HCT116 (cell line): ENCODE measurements at regions not wholly inside any gene's neighbourhood (a gene's known extent, or its start where the extent isn't known, plus 50 kb on each side); places are given as distances from the start of the nearest gene placed in this dataset.

ENCODE experiments used
- ATAC-seq: fragments of 200-7000 bp; cut with Tn5 transposase; 2 replicates; pipeline ENCODE4 v1.9.1; 2020; ENCODE audit warnings: mild to moderate bottlenecking, moderate library complexity
- BruUV-seq: library from RNA; stranded (reverse); fragments of 400-500 nt; replicated peaks from 2 replicates; lab custom pipeline; 2021; lab: Mats Ljungman, UMichigan
- CTCF ChIA-PET: fragments of 300-600 bp; sonication (Branson Sonifier 250); formaldehyde crosslinking; loops from one replicate; lab custom pipeline; 2021; ENCODE audit warnings: antibody characterized with exemption; lab: Charles Lee
- POLR2A ChIA-PET: fragments of 300-600, 350-600 bp; sonication (Branson Sonifier 250); formaldehyde crosslinking; loops from one replicate; lab custom pipeline; 2021; ENCODE audit warnings: antibody characterized with exemption; lab: Charles Lee
- RAD21 ChIA-PET, 2 experiments: fragments of 300-600 bp; sonication (Branson Sonifier 250); formaldehyde crosslinking; loops; one replicate each; lab custom pipeline; 2023; ENCODE audit warnings: low total read pairs in 2 of 2; ENCODE audit not compliant: uncharacterized antibody in 2 of 2, unreplicated experiment in 2 of 2, low non-redundant PET in 1 of 2; lab: Charles Lee
- DNase-seq: peaks from one replicate; pipeline ENCODE4 v3.0.0-alpha.2; 2010; ENCODE audit warnings: low read depth, low spot score
- H2AFZ ChIP-seq: fragments of 200-600 bp; shearing (Covaris generic), sonication (generic); 2 replicates; pipeline ENCODE4 v1.6.1; 2017; ENCODE audit warnings: low read depth, mixed run types, mixed read lengths, antibody characterized with exemption, low read length; ENCODE audit not compliant: poor library complexity, severe bottlenecking
- H3K27ac ChIP-seq: 2 replicates; pipeline ENCODE4 v1.5.1; 2012; ENCODE audit warnings: low read depth, low read length
- H3K27me3 ChIP-seq: fragments of 200-600 bp; sonication (generic); 2 replicates; pipeline ENCODE4 v1.6.1; 2016; ENCODE audit warnings: mixed run types, low read length, mixed read lengths; ENCODE audit not compliant: insufficient read depth
- H3K36me3 ChIP-seq, 2 experiments: fragments of 200-500 bp in 1 of 2; fragments of 200-600 bp in 1 of 2; sonication (Bioruptor generic) in 1 of 2; sonication (generic) in 1 of 2; 2 replicates each; pipeline versions ENCODE4 v1.5.1 to v1.6.1; 2014 to 2016; ENCODE audit warnings: low read length in 2 of 2, inconsistent platforms in 1 of 2, mixed read lengths in 1 of 2, mixed run types in 1 of 2; ENCODE audit not compliant: insufficient read depth in 2 of 2, control insufficient read depth in 1 of 2
- H3K4me1 ChIP-seq, 2 experiments: fragments of 200-600 bp in 1 of 2; sonication (generic) in 1 of 2; 2 replicates each; pipeline versions ENCODE4 v1.5.1 to v1.6.1; 2012 to 2017; ENCODE audit warnings: low read length in 2 of 2, inconsistent platforms in 1 of 2, mild to moderate bottlenecking in 1 of 2, mixed read lengths in 1 of 2, mixed run types in 1 of 2, moderate library complexity in 1 of 2; ENCODE audit not compliant: insufficient read depth in 2 of 2, control insufficient read depth in 1 of 2
- H3K4me2 ChIP-seq: fragments of 200-600 bp; sonication (generic); 2 replicates; pipeline ENCODE4 v1.6.1; 2017; ENCODE audit warnings: mixed run types, low read length, mixed read lengths
- H3K4me3 ChIP-seq, 2 experiments: fragments of 200-600 bp in 1 of 2; sonication (generic) in 1 of 2; replicated peaks in 1 of 2; 2 replicates each; pipeline ENCODE4 v1.5.1; 2011 to 2016; ENCODE audit warnings: low read length in 2 of 2, control low read depth in 1 of 2, low read depth in 1 of 2, mild to moderate bottlenecking in 1 of 2, mixed read lengths in 1 of 2, mixed run types in 1 of 2
- H3K79me2 ChIP-seq: fragments of 200-600 bp; sonication (generic); 2 replicates; pipeline ENCODE4 v1.6.1; 2017; ENCODE audit warnings: mild to moderate bottlenecking, mixed run types, low read length, moderate library complexity, mixed read lengths; ENCODE audit not compliant: insufficient read depth
- H3K9ac ChIP-seq: fragments of 200-600 bp; sonication (generic); 2 replicates; pipeline ENCODE4 v1.6.1; 2016; ENCODE audit warnings: low read length, mixed read lengths
- H3K9me2 ChIP-seq: fragments of 200-600 bp; sonication (generic), shearing (Covaris generic); 2 replicates; pipeline ENCODE4 v1.6.1; 2017; ENCODE audit warnings: mixed run types, mild to moderate bottlenecking, moderate library complexity; ENCODE audit not compliant: insufficient read depth
- H3K9me3 ChIP-seq, 2 experiments: fragments of 200-500 bp in 1 of 2; fragments of 200-600 bp in 1 of 2; sonication (Bioruptor generic) in 1 of 2; sonication (generic) in 1 of 2; 2 replicates each; pipeline ENCODE4 v1.6.1; 2014 to 2017; ENCODE audit warnings: low read length in 2 of 2, mixed read lengths in 2 of 2, inconsistent platforms in 1 of 2, low read depth in 1 of 2, mild to moderate bottlenecking in 1 of 2, mixed run types in 1 of 2, moderate library complexity in 1 of 2; ENCODE audit not compliant: control insufficient read depth in 1 of 2, insufficient read depth in 1 of 2
- H4K20me1 ChIP-seq: fragments of 200-600 bp; sonication (generic), shearing (Covaris generic); 2 replicates; pipeline ENCODE4 v1.6.1; 2017; ENCODE audit warnings: mixed run types, mild to moderate bottlenecking, moderate library complexity; ENCODE audit not compliant: insufficient read depth
- ATF3 ChIP-seq: IDR thresholded peaks from 2 replicates; pipeline ENCODE4 v1.6.1; 2012
- CBX3 ChIP-seq: IDR thresholded peaks from 2 replicates; pipeline ENCODE4 v1.6.1; 2012; ENCODE audit warnings: low read depth
- CEBPB ChIP-seq: IDR thresholded peaks from 2 replicates; pipeline ENCODE4 v1.6.1; 2012; ENCODE audit warnings: low read depth
- CTCF ChIP-seq, 3 experiments: fragments of 200-600 bp in 1 of 3; sonication (generic) in 1 of 3; IDR thresholded peaks in 2 of 3; conservative IDR thresholded peaks in 1 of 3; 2 replicates each; pipeline ENCODE4 v1.5.1; 2012 to 2017; ENCODE audit warnings: low read depth in 2 of 3, low read length in 2 of 3, antibody characterized with exemption in 1 of 3, borderline replicate concordance in 1 of 3, control low read depth in 1 of 3, mild to moderate bottlenecking in 1 of 3, mixed read lengths in 1 of 3, mixed run types in 1 of 3, moderate library complexity in 1 of 3; ENCODE audit not compliant: insufficient read depth in 1 of 3
- EGR1 ChIP-seq: IDR thresholded peaks from 2 replicates; pipeline ENCODE4 v1.6.1; 2012; ENCODE audit warnings: low read depth
- ELF1 ChIP-seq: IDR thresholded peaks from 2 replicates; pipeline ENCODE4 v1.6.1; 2012; ENCODE audit warnings: low read depth, borderline replicate concordance
- EZH2 ChIP-seq: fragments of 200-600 bp; sonication (generic); IDR thresholded peaks from 2 replicates; pipeline ENCODE4 v1.6.1; 2017; ENCODE audit warnings: antibody characterized with exemption, mixed run types
- FOSL1 ChIP-seq: IDR thresholded peaks from 2 replicates; pipeline ENCODE4 v1.6.1; 2012; ENCODE audit warnings: low read depth
- POLR2A ChIP-seq: IDR thresholded peaks from 2 replicates; pipeline ENCODE4 v1.7.0; 2011; ENCODE audit warnings: borderline replicate concordance; ENCODE audit not compliant: insufficient read depth, insufficient read length; ENCODE audit errors: extremely low read depth
- SP1 ChIP-seq: IDR thresholded peaks from 2 replicates; pipeline ENCODE4 v1.6.1; 2012; ENCODE audit warnings: low read depth
- SRF ChIP-seq: IDR thresholded peaks from 2 replicates; pipeline ENCODE4 v1.6.1; 2012; ENCODE audit warnings: low read depth
- ZNF274 ChIP-seq: fragments of 200-500 bp; sonication (Bioruptor generic); IDR thresholded peaks from 2 replicates; pipeline ENCODE4 v1.6.1; 2014; ENCODE audit warnings: mild to moderate bottlenecking, low read depth, low read length, inconsistent platforms
- intact Hi-C: fragments of 100-400 bp; cut with micrococcal nuclease; formaldehyde crosslinking; loops from 2 replicates; pipeline ENCODE4 v1.10.0; 2022

GRCh38 chr10:20396701-20397100 is 500.4 kb downstream of the NEBL start:
- H3K36me3 ChIP-seq: no peaks in the 10 kb centered on the region
- H3K9ac ChIP-seq: no peak overlapping the region
- TF ChIP-seq SRF (no peak), SP1 (no peak), CBX3 (no peak), EGR1 (no peak), ZNF274 (no peak), ELF1 (no peak), POLR2A (no peak), CTCF (IDR thresholded peaks at IDR 0.05 in 2 of 3, conservative IDR thresholded peaks at IDR 0.05 in 1 of 3; ENCODE audit: borderline replicate concordance in 1 of 3, insufficient read depth in 1 of 3, low read depth in 2 of 3, low read length in 2 of 3) (no peak), FOSL1 (no peak), ATF3 (no peak), CEBPB (no peak), EZH2 (no peak)
- H3K9me2 ChIP-seq: no peaks in the 10 kb centered on the region
- no peaks in the 10 kb centered on the region for H3K79me2 ChIP-seq
- POLR2A ChIA-PET: no interaction called here
- no peaks in the 10 kb centered on the region for H3K27me3 ChIP-seq
- H3K9me3 ChIP-seq: peaks cover 0 to 11% of the 10 kb centered on the region in 2 experiments; a peak in 2 of 4 replicates
- no TSS peak for BruUV-seq
- DNase-seq (no peak), ATAC-seq (no peak)
- RAD21 ChIA-PET: no interaction called here
- H3K4me1 ChIP-seq: no peaks in the 10 kb centered on the region
- H4K20me1 ChIP-seq: no peaks in the 10 kb centered on the region
- CTCF ChIA-PET: no interaction called here
- H3K27ac ChIP-seq: no peak overlapping the region
- H2AFZ ChIP-seq: no peak overlapping the region
- intact Hi-C loops: no loop called here
- no peak overlapping the region for H3K4me3 ChIP-seq
- H3K4me2 ChIP-seq: no peak overlapping the region
